BLaER1 (cell line): ENCODE measurements at regions not wholly inside any gene's neighbourhood (a gene's known extent, or its start where the extent isn't known, plus 50 kb on each side); places are given as distances from the start of the nearest gene placed in this dataset.

Source experiments
- H3K27ac ChIP-seq: shearing (Covaris generic); formaldehyde crosslinking; 2 replicates; pipeline ENCODE4 v1.8.1; 2022
- H3K27me3 ChIP-seq: shearing (Covaris generic); formaldehyde crosslinking; 2 replicates; pipeline ENCODE4 v1.8.1; 2022
- H3K36me3 ChIP-seq: shearing (Covaris generic); formaldehyde crosslinking; 2 replicates; pipeline ENCODE4 v1.8.1; 2022
- H3K4me1 ChIP-seq: shearing (Covaris generic); formaldehyde crosslinking; 2 replicates; pipeline ENCODE4 v1.8.1; 2022
- H3K4me2 ChIP-seq: shearing (Covaris generic); formaldehyde crosslinking; 2 replicates; pipeline ENCODE4 v1.8.1; 2022
- H3K4me3 ChIP-seq: shearing (Covaris generic); formaldehyde crosslinking; 2 replicates; pipeline ENCODE4 v1.8.1; 2022
- H3K9ac ChIP-seq: shearing (Covaris generic); formaldehyde crosslinking; 2 replicates; pipeline ENCODE4 v1.8.1; 2022
- H3K9me3 ChIP-seq: shearing (Covaris generic); formaldehyde crosslinking; 2 replicates; pipeline ENCODE4 v1.8.1; 2022
- H4K20me1 ChIP-seq: shearing (Covaris generic); formaldehyde crosslinking; 2 replicates; pipeline ENCODE4 v1.8.1; 2022
- Cebpa-rat ChIP-seq: shearing (Covaris generic); IDR thresholded peaks from 2 replicates; pipeline ENCODE4 v1.8.1; 2022

GRCh38 chr3:178480795-178481194, 55.4 kb upstream of the KCNMB2 start:
- Histone ChIP-seq H3K4me2 (no peak overlapping the region), H3K4me1 (no peaks in the 10 kb centered on the region), H3K9me3 (no peaks in the 10 kb centered on the region), H3K27ac (no peak overlapping the region), H3K4me3 (no peak overlapping the region), H3K36me3 (no peaks in the 10 kb centered on the region), H4K20me1 (no peaks in the 10 kb centered on the region), H3K9ac (no peak overlapping the region), H3K27me3 (no peaks in the 10 kb centered on the region)
- TF ChIP-seq Cebpa-rat, result no peak

DNA sequence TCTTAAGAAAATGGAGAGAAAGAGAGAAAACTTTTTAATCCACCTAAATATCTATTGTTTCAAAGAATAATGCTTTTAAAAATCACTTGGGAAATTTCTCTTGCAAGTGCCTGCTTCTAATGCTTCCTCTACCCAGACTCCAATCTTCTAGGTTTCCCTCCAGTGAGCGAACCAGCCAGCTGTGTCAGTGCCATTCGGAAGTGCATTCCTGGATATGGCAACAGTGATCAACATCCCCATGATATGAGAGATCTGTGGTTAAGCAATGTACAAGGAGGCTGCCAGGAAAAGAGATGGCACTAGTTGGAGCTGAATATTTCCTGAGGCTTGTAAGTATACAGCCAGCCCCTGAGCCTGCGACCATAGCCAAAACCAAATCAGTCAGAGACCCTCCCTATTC, 53.3 kb upstream of the KCNMB2 start:
- Histone ChIP-seq H4K20me1 (no peaks in the 10 kb centered on the region), H3K27me3 (no peaks in the 10 kb centered on the region), H3K4me2 (no peak overlapping the region), H3K4me3 (no peak overlapping the region), H3K36me3 (no peaks in the 10 kb centered on the region), H3K4me1 (no peaks in the 10 kb centered on the region), H3K27ac (no peak overlapping the region), H3K9ac (no peak overlapping the region), H3K9me3 (no peaks in the 10 kb centered on the region)
- no peak for TF ChIP-seq Cebpa-rat

- H3K9ac ChIP-seq, result no peak overlapping the region
- no peak overlapping the region for H3K4me2 ChIP-seq
- H3K4me3 ChIP-seq, result no peak overlapping the region
- TF ChIP-seq Cebpa-rat, result no peak
- H4K20me1 ChIP-seq, result no peaks in the 10 kb centered on the region
- H3K9me3 ChIP-seq, result no peaks in the 10 kb centered on the region
- H3K27me3 ChIP-seq, result no peaks in the 10 kb centered on the region
- H3K4me1 ChIP-seq, result no peaks in the 10 kb centered on the region
- no peaks in the 10 kb centered on the region for H3K36me3 ChIP-seq
- no peak overlapping the region for H3K27ac ChIP-seq
Observed at GRCh38 chr3:178483704-178484103, 52.5 kb upstream of the KCNMB2 start.

- H3K9me3 ChIP-seq, result no peaks in the 10 kb centered on the region
- no peaks in the 10 kb centered on the region for H3K36me3 ChIP-seq
- TF ChIP-seq Cebpa-rat, result no peak
- H3K4me2 ChIP-seq, result no peak overlapping the region
- H3K27ac ChIP-seq, result no peak overlapping the region
- no peaks in the 10 kb centered on the region for H3K4me1 ChIP-seq
- H3K9ac ChIP-seq, result no peak overlapping the region
- no peaks in the 10 kb centered on the region for H3K27me3 ChIP-seq
- H3K4me3 ChIP-seq, result no peak overlapping the region
- no peaks in the 10 kb centered on the region for H4K20me1 ChIP-seq
Observed at GRCh38 chr3:178485756-178486155, 50.5 kb upstream of the KCNMB2 start.
